CD4-positive, alpha-beta T cell (primary cell): ENCODE measurements at regions not wholly inside any gene's neighbourhood (a gene's known extent, or its start where the extent isn't known, plus 50 kb on each side); places are given as distances from the start of the nearest gene placed in this dataset.

Experiments used
- ATAC-seq: fragments of 200-7000 bp; cut with Tn5 transposase; one replicate; pipeline ENCODE4 v1.10.0; 2022; ENCODE audit warnings: mild to moderate bottlenecking; ENCODE audit not compliant: poor library complexity
- CTCF ChIA-PET: fragments of 350-600 bp; sonication (Branson Sonifier 250); formaldehyde crosslinking; loops from one replicate; lab custom pipeline; 2021; ENCODE audit warnings: antibody characterized with exemption, inconsistent platforms; lab: Charles Lee
- POLR2A ChIA-PET: fragments of 350-600 bp; sonication (Branson Sonifier 250); formaldehyde crosslinking; loops from one replicate; lab custom pipeline; 2021; ENCODE audit warnings: antibody characterized with exemption, inconsistent platforms; lab: Charles Lee
- DNase-seq, 14 experiments: peaks; one replicate each; pipeline ENCODE4 v3.0.0-alpha.2; 2013 to 2020; ENCODE audit warnings: mixed read lengths in 2 of 14
- H3K27ac ChIP-seq, 2 donors: one replicate each; pipeline versions ENCODE4 v1.5.1 to v1.7.0; 2013; ENCODE audit warnings: low read length in 2 of 2, low read depth in 1 of 2, mild to moderate bottlenecking in 1 of 2
- H3K27me3 ChIP-seq, 2 experiments: 1 replicate in 1 of 2; 2 replicates in 1 of 2; pipeline versions ENCODE4 v1.6.1 to v1.7.0; 2013; ENCODE audit warnings: low read length in 2 of 2, control low read depth in 1 of 2, mild to moderate bottlenecking in 1 of 2, moderate library complexity in 1 of 2; ENCODE audit not compliant: insufficient read depth in 2 of 2, control insufficient read depth in 1 of 2
- H3K36me3 ChIP-seq: one replicate; pipeline ENCODE4 v1.6.1; 2013; ENCODE audit warnings: low read length, control low read depth; ENCODE audit not compliant: insufficient read depth
- H3K4me1 ChIP-seq: one replicate; pipeline ENCODE4 v1.6.1; 2013; ENCODE audit warnings: low read length, control low read depth; ENCODE audit not compliant: insufficient read depth
- H3K4me3 ChIP-seq: one replicate; pipeline ENCODE4 v1.5.1; 2013; ENCODE audit warnings: mild to moderate bottlenecking, low read length, moderate library complexity
- H3K9me3 ChIP-seq, 2 experiments: 1 replicate in 1 of 2; 2 replicates in 1 of 2; pipeline versions ENCODE4 v1.6.1 to v1.7.0; 2013; ENCODE audit warnings: low read length in 2 of 2, mild to moderate bottlenecking in 2 of 2, control low read depth in 1 of 2, moderate library complexity in 1 of 2; ENCODE audit not compliant: control insufficient read depth in 1 of 2, insufficient read depth in 1 of 2
- H3K27ac Mint-ChIP-seq: one replicate; pipeline ENCODE4 v1.8.0; 2020; ENCODE audit warnings: mixed read lengths
- H3K27me3 Mint-ChIP-seq: one replicate; pipeline ENCODE4 v1.8.0; 2021; ENCODE audit warnings: mixed read lengths
- H3K36me3 Mint-ChIP-seq: one replicate; pipeline ENCODE4 v1.8.0; 2021; ENCODE audit warnings: low read depth, mixed read lengths
- H3K4me1 Mint-ChIP-seq: one replicate; pipeline ENCODE4 v1.8.0; 2021; ENCODE audit warnings: low read depth, mixed read lengths
- H3K4me3 Mint-ChIP-seq: one replicate; pipeline ENCODE4 v1.8.0; 2020; ENCODE audit warnings: mild to moderate bottlenecking, mixed read lengths
- H3K9me3 Mint-ChIP-seq: one replicate; pipeline ENCODE4 v1.8.0; 2020; ENCODE audit warnings: mixed read lengths
- intact Hi-C, 2 experiments: fragments of 100-400 bp; cut with DNase I in 1 of 2; cut with micrococcal nuclease in 1 of 2; formaldehyde crosslinking; loops; one replicate each; pipeline versions ENCODE4 v1.15.1 to v1.9.0; 2023 to 2025; cut with DNase I, micrococcal nuclease
- TF ChIP-seq, protein P1 (sequence below): fragments of 200-600 bp; IDR thresholded peaks from one replicate; pipeline ENCODE4 v1.8.0; 2022; ENCODE audit warnings: antibody characterized with exemption, mild to moderate bottlenecking

DNA sequence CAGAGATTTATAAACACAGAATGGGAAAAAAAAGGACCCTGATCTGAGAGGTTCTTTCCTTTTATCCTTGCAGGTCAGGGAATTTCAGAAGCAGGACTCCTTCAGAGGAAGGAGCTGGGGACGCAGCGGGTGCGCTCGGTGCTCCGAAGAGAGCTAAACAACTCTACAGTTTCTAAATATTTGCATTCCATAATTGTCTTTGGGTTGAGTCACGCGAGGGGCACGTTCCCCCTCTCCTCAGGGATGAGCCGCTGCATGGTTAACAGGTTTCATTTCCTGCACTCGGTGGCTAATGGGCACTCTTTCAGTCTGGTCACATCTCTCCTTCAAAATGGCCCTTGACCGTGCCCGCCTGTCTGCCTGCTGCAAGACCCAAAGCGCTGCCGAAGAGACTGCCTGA, 165.0 kb upstream of the HMHB1 start:
- H3K27me3 Mint-ChIP-seq: no peaks in the 10 kb centered on the region
- no peak overlapping the region for H3K27ac ChIP-seq
- H3K9me3 ChIP-seq: no peaks in the 10 kb centered on the region
- no peaks in the 10 kb centered on the region for H3K36me3 Mint-ChIP-seq
- no peak overlapping the region for H3K27ac Mint-ChIP-seq
- H3K4me3 ChIP-seq: no peak overlapping the region
- CTCF ChIA-PET: no interaction called here
- no peak for DNase-seq
- H3K4me1 ChIP-seq: no peaks in the 10 kb centered on the region
- H3K36me3 ChIP-seq: no peaks in the 10 kb centered on the region
- H3K4me3 Mint-ChIP-seq: no peak overlapping the region
- no peak for ATAC-seq
- TF ChIP-seq, protein P1, sequence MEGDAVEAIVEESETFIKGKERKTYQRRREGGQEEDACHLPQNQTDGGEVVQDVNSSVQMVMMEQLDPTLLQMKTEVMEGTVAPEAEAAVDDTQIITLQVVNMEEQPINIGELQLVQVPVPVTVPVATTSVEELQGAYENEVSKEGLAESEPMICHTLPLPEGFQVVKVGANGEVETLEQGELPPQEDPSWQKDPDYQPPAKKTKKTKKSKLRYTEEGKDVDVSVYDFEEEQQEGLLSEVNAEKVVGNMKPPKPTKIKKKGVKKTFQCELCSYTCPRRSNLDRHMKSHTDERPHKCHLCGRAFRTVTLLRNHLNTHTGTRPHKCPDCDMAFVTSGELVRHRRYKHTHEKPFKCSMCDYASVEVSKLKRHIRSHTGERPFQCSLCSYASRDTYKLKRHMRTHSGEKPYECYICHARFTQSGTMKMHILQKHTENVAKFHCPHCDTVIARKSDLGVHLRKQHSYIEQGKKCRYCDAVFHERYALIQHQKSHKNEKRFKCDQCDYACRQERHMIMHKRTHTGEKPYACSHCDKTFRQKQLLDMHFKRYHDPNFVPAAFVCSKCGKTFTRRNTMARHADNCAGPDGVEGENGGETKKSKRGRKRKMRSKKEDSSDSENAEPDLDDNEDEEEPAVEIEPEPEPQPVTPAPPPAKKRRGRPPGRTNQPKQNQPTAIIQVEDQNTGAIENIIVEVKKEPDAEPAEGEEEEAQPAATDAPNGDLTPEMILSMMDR: no peak
- no peaks in the 10 kb centered on the region for H3K9me3 Mint-ChIP-seq
- POLR2A ChIA-PET: no interaction called here
- intact Hi-C loops: loop anchor here in 1 of 2 experiments (5.0 kb wide), 1 partner anchor 545 kb away; no protein-coding TSS in a partner anchor
- H3K27me3 ChIP-seq: no peaks in the 10 kb centered on the region
- H3K4me1 Mint-ChIP-seq: no peaks in the 10 kb centered on the region

DNA sequence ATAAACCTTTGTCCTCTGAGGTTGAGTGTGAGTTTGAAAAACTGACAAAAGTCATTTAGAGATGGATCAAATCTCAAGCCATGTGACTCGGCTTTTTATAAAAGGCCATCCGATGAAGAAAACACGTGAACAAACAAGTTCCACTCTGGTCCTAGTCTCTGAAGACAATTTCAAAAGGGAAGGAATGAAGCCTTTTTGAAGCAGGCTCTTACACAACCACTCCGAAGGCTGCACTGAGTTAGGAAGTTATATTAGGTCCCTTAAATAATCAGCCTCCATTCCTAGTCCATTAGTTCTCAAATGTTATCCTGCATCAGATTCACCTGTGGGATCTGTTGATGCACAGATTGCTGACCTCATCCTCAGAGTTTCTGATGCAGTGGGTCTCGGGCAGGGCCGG, 166.6 kb upstream of the HMHB1 start:
- no peak overlapping the region for H3K4me3 ChIP-seq
- intact Hi-C loops: loop anchor here in 1 of 2 experiments (5.0 kb wide), 1 partner anchor 547 kb away; no protein-coding TSS in a partner anchor
- H3K4me1 ChIP-seq: no peaks in the 10 kb centered on the region
- TF ChIP-seq, protein P1: no peak
- no peak for DNase-seq
- no peaks in the 10 kb centered on the region for H3K36me3 Mint-ChIP-seq
- no peak overlapping the region for H3K27ac ChIP-seq
- H3K36me3 ChIP-seq: no peaks in the 10 kb centered on the region
- no peaks in the 10 kb centered on the region for H3K27me3 ChIP-seq
- H3K27me3 Mint-ChIP-seq: no peaks in the 10 kb centered on the region
- H3K27ac Mint-ChIP-seq: no peak overlapping the region
- ChIA-PET POLR2A (no interaction called here), CTCF (no interaction called here)
- no peaks in the 10 kb centered on the region for H3K4me1 Mint-ChIP-seq
- H3K4me3 Mint-ChIP-seq: no peak overlapping the region
- ATAC-seq: no peak
- H3K9me3 Mint-ChIP-seq: no peaks in the 10 kb centered on the region
- no peaks in the 10 kb centered on the region for H3K9me3 ChIP-seq

DNA sequence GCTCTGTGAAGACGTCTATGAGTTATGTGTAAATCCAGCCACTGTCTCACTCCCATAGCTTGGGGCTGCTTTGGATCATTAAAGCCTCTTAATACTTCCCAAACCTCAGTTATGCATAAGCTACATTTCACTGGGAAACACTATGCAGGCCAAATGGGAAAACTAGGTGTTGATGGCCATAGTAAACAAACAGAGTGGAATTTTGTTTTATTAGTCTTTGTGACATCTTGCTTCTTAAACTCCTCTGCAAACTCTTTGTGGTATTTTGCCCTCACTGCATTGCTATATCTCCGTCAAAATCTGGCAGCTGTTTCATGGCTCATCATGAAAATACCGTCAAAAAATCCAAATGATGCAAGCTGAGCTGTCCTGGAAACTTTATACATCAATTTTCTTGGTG, 167.2 kb upstream of the HMHB1 start:
- POLR2A ChIA-PET: no interaction called here
- no peaks in the 10 kb centered on the region for H3K9me3 ChIP-seq
- H3K4me3 ChIP-seq: no peak overlapping the region
- Mint-ChIP-seq H3K27me3 (no peaks in the 10 kb centered on the region), H3K4me1 (no peaks in the 10 kb centered on the region), H3K36me3 (no peaks in the 10 kb centered on the region), H3K4me3 (no peak overlapping the region), H3K9me3 (no peaks in the 10 kb centered on the region), H3K27ac (no peak overlapping the region)
- H3K27ac ChIP-seq: no peak overlapping the region
- TF ChIP-seq, protein P1: no peak
- H3K4me1 ChIP-seq: no peaks in the 10 kb centered on the region
- CTCF ChIA-PET: no interaction called here
- intact Hi-C loops: loop anchor here in 1 of 2 experiments (5.0 kb wide), 1 partner anchor 548 kb away; no protein-coding TSS in a partner anchor
- H3K36me3 ChIP-seq: no peaks in the 10 kb centered on the region
- H3K27me3 ChIP-seq: no peaks in the 10 kb centered on the region
- no peak for DNase-seq
- ATAC-seq: no peak
